AG04450 (cell line): ENCODE measurements at regions not wholly inside any gene's neighbourhood (a gene's known extent, or its start where the extent isn't known, plus 50 kb on each side); places are given as distances from the start of the nearest gene placed in this dataset.

Experiments
- CTCF ChIA-PET: fragments of 300-600, 350-600 bp; formaldehyde crosslinking; extraction: SDS; loops from one replicate; lab custom pipeline; 2022; ENCODE audit warnings: antibody characterized with exemption, inconsistent platforms; lab: Charles Lee
- POLR2A ChIA-PET: fragments of 350-600 bp; formaldehyde crosslinking; extraction: SDS; loops from one replicate; lab custom pipeline; 2021; ENCODE audit warnings: antibody characterized with exemption, inconsistent platforms; lab: Yijun Ruan, JAX
- DNase-seq: peaks from one replicate; pipeline ENCODE4 v3.0.0-alpha.2; 2011; ENCODE audit warnings: low read depth, low spot score
- H3K27ac ChIP-seq: one replicate; pipeline ENCODE4 v1.5.1; 2012; ENCODE audit warnings: low read depth, low read length, control low read depth
- H3K27me3 ChIP-seq: one replicate; pipeline ENCODE4 v1.6.0; 2012; ENCODE audit warnings: low read length; ENCODE audit not compliant: control insufficient read depth, insufficient read depth
- H3K4me3 ChIP-seq: 2 replicates; pipeline ENCODE4 v1.5.1; 2011; ENCODE audit warnings: mild to moderate bottlenecking, low read depth, low read length, control low read depth
- H3K9me3 ChIP-seq: 2 replicates; pipeline ENCODE4 v1.5.1; 2012; ENCODE audit warnings: low read length; ENCODE audit not compliant: control insufficient read depth, insufficient read depth
- TF ChIP-seq, protein P1 (sequence below): IDR thresholded peaks from 2 replicates; pipeline ENCODE4 v1.5.1; 2011; ENCODE audit warnings: low read depth, low read length, control low read depth, inconsistent platforms

DNA sequence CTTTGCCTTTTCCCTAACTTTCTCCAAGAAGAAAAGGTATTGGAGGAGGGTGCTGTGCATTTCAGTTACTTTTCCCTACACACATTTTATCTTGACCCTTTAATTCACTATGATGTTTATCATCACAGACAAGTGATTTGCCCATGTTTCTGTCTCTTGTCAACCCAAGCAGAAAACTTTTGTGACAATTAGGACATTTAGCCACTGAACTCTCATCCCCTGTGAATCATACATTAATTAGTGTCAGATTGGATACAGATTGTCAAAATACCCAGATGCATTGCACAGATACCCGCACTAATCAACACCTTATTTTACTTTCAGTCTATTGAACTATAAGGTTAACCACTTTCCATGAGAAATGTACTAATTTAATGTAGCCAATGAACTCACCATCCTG lies 912.9 kb downstream of the SORCS1 start:
- TF ChIP-seq, protein P1, sequence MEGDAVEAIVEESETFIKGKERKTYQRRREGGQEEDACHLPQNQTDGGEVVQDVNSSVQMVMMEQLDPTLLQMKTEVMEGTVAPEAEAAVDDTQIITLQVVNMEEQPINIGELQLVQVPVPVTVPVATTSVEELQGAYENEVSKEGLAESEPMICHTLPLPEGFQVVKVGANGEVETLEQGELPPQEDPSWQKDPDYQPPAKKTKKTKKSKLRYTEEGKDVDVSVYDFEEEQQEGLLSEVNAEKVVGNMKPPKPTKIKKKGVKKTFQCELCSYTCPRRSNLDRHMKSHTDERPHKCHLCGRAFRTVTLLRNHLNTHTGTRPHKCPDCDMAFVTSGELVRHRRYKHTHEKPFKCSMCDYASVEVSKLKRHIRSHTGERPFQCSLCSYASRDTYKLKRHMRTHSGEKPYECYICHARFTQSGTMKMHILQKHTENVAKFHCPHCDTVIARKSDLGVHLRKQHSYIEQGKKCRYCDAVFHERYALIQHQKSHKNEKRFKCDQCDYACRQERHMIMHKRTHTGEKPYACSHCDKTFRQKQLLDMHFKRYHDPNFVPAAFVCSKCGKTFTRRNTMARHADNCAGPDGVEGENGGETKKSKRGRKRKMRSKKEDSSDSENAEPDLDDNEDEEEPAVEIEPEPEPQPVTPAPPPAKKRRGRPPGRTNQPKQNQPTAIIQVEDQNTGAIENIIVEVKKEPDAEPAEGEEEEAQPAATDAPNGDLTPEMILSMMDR, result no peak
- no peaks in the 10 kb centered on the region for H3K9me3 ChIP-seq
- H3K27ac ChIP-seq, result no peak overlapping the region
- no peaks in the 10 kb centered on the region for H3K27me3 ChIP-seq
- CTCF ChIA-PET, result no interaction called here
- POLR2A ChIA-PET, result no interaction called here
- no peak overlapping the region for H3K4me3 ChIP-seq
- DNase-seq, result no peak

GRCh38 chr10:106242301-106242700 lies 922.2 kb downstream of the SORCS1 start:
- POLR2A ChIA-PET, result no interaction called here
- no peak overlapping the region for H3K4me3 ChIP-seq
- H3K27ac ChIP-seq, result no peak overlapping the region
- no peaks in the 10 kb centered on the region for H3K27me3 ChIP-seq
- TF ChIP-seq, protein P1, result no peak
- H3K9me3 ChIP-seq, result no peaks in the 10 kb centered on the region
- CTCF ChIA-PET, result interaction anchor here (0.6 kb wide), 1 partner anchor 70 kb away, joined by 7 read pairs; no protein-coding TSS in a partner anchor
- DNase-seq, result no peak

DNA sequence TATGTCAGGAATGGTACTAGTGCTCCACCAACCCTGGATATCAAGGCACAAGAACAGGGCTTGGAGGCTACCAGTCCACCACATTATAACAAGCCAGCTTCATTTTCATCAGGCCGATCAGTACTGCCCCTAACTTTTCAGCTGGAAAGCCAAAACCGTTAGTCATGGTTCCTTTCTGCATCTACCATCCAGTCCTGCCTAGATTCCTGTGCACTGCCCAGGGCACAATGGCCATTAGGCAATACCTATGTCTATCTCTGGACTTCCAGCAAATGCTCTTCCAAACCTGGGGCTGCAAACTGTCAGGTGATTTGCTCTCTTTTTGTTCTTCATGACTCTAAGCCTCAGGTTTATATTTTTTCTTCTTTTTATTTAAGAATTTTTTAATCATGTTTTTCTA lies 937.7 kb downstream of the SORCS1 start:
- Histone ChIP-seq H3K27me3 (no peaks in the 10 kb centered on the region), H3K4me3 (no peak overlapping the region), H3K9me3 (no peaks in the 10 kb centered on the region; the same call in 1 of the 2 replicates), H3K27ac (no peak overlapping the region)
- POLR2A ChIA-PET, result no interaction called here
- CTCF ChIA-PET, result no interaction called here
- DNase-seq, result no peak
- TF ChIP-seq, protein P1, result no peak

DNA sequence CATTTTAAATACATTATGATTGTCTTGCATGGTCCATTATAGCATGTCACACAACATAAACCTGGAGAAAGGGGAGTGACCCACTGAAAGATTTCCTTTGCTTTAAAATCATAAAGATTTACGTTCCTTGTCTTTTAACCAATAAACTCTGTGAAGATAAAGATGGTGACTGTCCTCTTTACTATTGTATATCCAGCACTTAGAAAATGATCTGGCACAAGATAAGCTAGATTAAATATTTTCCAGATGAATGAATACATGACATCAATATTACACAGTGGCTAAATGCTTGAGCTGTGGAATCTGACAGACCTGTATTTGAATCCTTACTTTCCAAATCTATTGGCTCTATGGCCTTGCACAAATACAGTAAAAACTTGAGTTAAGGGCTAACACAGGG lies 938.4 kb downstream of the SORCS1 start:
- POLR2A ChIA-PET, result no interaction called here

DNA sequence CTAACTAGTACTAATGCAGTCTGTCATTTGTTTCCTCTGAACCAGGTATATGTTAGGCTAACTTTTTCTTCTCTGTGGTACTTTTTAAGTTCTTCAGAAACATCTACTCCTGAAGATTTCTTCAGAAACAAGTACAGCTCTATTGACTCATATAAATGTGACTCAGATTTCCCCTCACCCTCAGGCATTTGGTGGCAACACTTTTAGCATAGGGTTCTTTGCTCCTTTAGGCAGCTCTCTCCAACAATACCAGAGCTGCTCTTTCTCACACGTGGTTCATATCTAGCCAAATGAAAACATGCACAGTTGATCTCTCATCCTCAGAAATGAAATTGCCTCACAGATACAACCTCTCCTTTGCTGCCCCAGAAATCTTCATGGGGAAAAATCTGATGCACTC lies 939.8 kb downstream of the SORCS1 start:
- no peak overlapping the region for H3K27ac ChIP-seq
- no peak for DNase-seq
- H3K27me3 ChIP-seq, result no peaks in the 10 kb centered on the region
- CTCF ChIA-PET, result no interaction called here
- TF ChIP-seq, protein P1, result no peak
- POLR2A ChIA-PET, result no interaction called here
- H3K9me3 ChIP-seq, result no peaks in the 10 kb centered on the region; the same call in 1 of the 2 replicates
- H3K4me3 ChIP-seq, result no peak overlapping the region

More for the DNA sequence above, 938.4 kb downstream of the SORCS1 start:
- Histone ChIP-seq H3K27ac (no peak overlapping the region), H3K4me3 (no peak overlapping the region), H3K27me3 (no peaks in the 10 kb centered on the region), H3K9me3 (no peaks in the 10 kb centered on the region; the same call in 1 of the 2 replicates)
- TF ChIP-seq, protein P1, result no peak
- DNase-seq, result no peak
- CTCF ChIA-PET, result no interaction called here
